Endothelial cell (in vitro differentiated cells): ENCODE measurements at regions not wholly inside any gene's neighbourhood (a gene's known extent, or its start where the extent isn't known, plus 50 kb on each side); places are given as distances from the start of the nearest gene placed in this dataset.

Source experiments
- DNase-seq: peaks from one replicate; pipeline ENCODE4 v3.0.0; 2021; ENCODE audit warnings: low spot score
- H3K27ac Mint-ChIP-seq: one replicate; pipeline ENCODE4 v1.8.0; 2021; ENCODE audit warnings: mixed read lengths, inconsistent platforms; ENCODE audit not compliant: unreplicated experiment
- H3K27me3 Mint-ChIP-seq: one replicate; pipeline ENCODE4 v1.8.0; 2021; ENCODE audit warnings: mild to moderate bottlenecking, moderate library complexity, mixed read lengths, inconsistent platforms; ENCODE audit not compliant: unreplicated experiment
- H3K36me3 Mint-ChIP-seq: one replicate; pipeline ENCODE4 v1.8.0; 2021; ENCODE audit warnings: mild to moderate bottlenecking, low read depth, mixed read lengths, inconsistent platforms; ENCODE audit not compliant: unreplicated experiment
- H3K4me1 Mint-ChIP-seq: one replicate; pipeline ENCODE4 v1.8.0; 2021; ENCODE audit warnings: mild to moderate bottlenecking, mixed read lengths, inconsistent platforms; ENCODE audit not compliant: unreplicated experiment
- H3K4me3 Mint-ChIP-seq: one replicate; pipeline ENCODE4 v1.8.0; 2021; ENCODE audit warnings: mild to moderate bottlenecking, mixed read lengths, inconsistent platforms; ENCODE audit not compliant: unreplicated experiment
- H3K9me3 Mint-ChIP-seq: one replicate; pipeline ENCODE4 v1.8.0; 2021; ENCODE audit warnings: mixed read lengths, inconsistent platforms; ENCODE audit not compliant: unreplicated experiment
- TF ChIP-seq, protein P1 (sequence below): fragments of 200-600 bp; sonication (generic); IDR thresholded peaks from one replicate; pipeline ENCODE4 v1.5.0; 2021; ENCODE audit warnings: antibody characterized with exemption; ENCODE audit not compliant: unreplicated experiment

DNA sequence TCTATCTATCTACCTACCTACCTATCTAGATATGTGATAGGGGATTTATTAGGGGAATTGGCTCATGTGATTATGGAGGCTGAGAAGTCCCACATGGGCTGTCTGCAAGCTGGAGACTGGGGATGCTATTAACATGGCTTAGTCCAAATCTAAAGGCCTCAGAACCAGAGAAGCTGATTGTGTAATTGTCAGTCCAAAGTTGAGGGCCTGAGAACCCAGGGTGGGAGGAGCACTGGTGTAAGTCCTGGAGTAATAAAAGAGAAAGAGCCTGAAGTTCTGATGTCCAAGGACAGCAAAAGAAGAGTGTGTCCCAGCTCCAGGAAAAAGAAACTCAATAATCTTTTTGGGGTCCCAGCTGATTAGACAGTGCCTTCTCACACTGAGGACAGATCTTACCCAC lies 98.5 kb upstream of the SEL1L start:
- DNase-seq: no peak
- no peaks in the 10 kb centered on the region for H3K36me3 Mint-ChIP-seq
- H3K27ac Mint-ChIP-seq: no peak overlapping the region
- H3K4me3 Mint-ChIP-seq: no peak overlapping the region
- no peaks in the 10 kb centered on the region for H3K9me3 Mint-ChIP-seq
- H3K27me3 Mint-ChIP-seq: no peaks in the 10 kb centered on the region
- TF ChIP-seq, protein P1, sequence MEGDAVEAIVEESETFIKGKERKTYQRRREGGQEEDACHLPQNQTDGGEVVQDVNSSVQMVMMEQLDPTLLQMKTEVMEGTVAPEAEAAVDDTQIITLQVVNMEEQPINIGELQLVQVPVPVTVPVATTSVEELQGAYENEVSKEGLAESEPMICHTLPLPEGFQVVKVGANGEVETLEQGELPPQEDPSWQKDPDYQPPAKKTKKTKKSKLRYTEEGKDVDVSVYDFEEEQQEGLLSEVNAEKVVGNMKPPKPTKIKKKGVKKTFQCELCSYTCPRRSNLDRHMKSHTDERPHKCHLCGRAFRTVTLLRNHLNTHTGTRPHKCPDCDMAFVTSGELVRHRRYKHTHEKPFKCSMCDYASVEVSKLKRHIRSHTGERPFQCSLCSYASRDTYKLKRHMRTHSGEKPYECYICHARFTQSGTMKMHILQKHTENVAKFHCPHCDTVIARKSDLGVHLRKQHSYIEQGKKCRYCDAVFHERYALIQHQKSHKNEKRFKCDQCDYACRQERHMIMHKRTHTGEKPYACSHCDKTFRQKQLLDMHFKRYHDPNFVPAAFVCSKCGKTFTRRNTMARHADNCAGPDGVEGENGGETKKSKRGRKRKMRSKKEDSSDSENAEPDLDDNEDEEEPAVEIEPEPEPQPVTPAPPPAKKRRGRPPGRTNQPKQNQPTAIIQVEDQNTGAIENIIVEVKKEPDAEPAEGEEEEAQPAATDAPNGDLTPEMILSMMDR: no peak
- no peaks in the 10 kb centered on the region for H3K4me1 Mint-ChIP-seq

DNA sequence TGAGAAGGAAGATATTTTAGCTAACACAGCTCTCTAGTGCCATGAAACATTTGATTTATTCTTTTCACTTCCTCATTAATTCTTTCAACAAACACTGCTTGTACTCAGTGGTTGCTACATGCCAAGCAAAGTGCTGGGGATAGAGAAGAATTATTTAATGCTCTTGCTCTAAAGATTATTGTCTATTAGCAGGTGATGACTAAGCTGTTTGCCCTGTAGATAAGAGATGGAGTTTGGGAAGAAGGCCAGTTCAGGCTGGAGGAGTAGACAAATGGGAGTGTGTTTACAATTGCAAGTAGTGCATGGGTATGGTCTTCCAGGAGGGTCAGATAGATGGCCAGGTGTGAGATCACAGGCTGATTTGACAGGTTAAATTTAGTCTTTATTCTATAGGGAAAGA lies 99.8 kb upstream of the SEL1L start:
- Mint-ChIP-seq H3K36me3 (no peaks in the 10 kb centered on the region), H3K27me3 (no peaks in the 10 kb centered on the region), H3K27ac (no peak overlapping the region), H3K9me3 (no peaks in the 10 kb centered on the region), H3K4me3 (no peak overlapping the region), H3K4me1 (no peaks in the 10 kb centered on the region)
- TF ChIP-seq, protein P1: no peak
- no peak for DNase-seq

DNA sequence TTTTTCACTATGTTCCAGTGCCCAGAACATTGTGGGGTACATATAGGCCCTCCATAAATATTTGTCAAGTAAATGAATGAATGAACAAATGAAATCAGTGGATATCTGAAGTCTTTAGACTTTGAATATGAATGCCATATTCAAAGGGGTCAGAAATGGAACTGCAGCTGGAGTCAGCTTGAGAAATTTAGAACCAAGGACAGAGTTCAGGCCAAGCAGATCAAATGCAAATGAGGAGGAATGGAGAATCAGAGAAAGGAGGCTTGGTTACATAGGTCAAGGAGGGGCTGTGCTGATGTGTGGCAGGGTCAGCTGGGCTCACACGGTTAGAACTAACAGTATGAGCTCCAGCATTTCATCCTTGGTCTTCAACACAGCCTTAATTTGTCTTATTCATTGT lies 104.0 kb upstream of the SEL1L start:
- no peak overlapping the region for H3K27ac Mint-ChIP-seq
- TF ChIP-seq, protein P1: no peak
- no peak overlapping the region for H3K4me3 Mint-ChIP-seq
- no peaks in the 10 kb centered on the region for H3K36me3 Mint-ChIP-seq
- H3K27me3 Mint-ChIP-seq: peaks cover 3% of the 10 kb centered on the region
- H3K4me1 Mint-ChIP-seq: no peaks in the 10 kb centered on the region
- no peak for DNase-seq
- H3K9me3 Mint-ChIP-seq: no peaks in the 10 kb centered on the region

DNA sequence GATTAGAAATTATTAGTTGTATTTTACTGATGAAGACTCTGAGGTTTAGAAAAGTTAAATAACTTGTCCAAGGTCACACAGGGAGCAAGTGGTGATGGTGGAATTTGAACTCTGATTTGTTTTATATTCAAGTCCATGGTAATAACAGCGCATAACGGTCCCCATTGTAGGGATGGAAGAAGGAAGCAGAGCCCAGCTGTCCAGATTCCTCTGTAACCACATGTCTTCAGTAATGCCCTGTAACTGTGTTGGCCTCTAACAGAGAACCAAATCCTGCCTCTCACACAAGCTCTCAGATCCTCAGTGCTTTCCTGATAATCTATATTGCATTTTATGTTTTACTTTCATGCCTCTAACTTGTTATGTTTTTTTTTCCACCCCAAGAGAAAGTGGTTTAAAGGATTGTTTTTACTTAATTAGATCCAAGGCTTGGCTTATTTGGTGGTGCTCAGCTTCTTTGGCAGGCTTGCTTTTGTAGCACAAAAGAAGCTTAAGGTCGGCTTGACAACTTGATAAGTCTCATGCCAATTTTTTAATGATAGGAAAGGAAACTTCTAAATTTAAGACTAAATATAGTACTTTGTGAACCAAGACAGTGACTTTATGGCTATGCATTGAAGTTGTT lies 105.1 kb upstream of the SEL1L start:
- Mint-ChIP-seq H3K27ac (no peak overlapping the region), H3K27me3 (peaks cover 3% of the 10 kb centered on the region), H3K4me1 (no peaks in the 10 kb centered on the region), H3K4me3 (no peak overlapping the region), H3K36me3 (no peaks in the 10 kb centered on the region), H3K9me3 (no peaks in the 10 kb centered on the region)
- DNase-seq: no peak
- TF ChIP-seq, protein P1: no peak

DNA sequence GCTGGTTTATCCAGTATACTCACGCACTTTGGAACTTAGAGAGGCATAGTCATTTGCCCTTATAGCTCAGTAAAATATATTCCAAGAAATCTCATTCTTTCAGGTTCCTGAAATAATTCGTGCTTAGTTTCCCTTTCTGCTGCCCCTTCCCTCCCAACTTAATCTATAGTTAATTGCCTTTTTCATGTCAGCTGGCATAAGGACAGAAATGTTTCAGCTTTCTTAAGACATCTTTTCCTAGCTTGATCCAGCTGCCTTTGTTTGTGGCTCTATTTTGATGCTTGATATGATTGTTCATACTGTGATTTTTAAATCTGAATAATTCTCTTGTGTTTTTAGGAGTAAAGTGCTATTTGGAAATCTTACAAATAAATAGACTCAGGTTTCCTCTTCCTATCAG lies 120.0 kb upstream of the SEL1L start:
- H3K36me3 Mint-ChIP-seq: no peaks in the 10 kb centered on the region
- no peak overlapping the region for H3K27ac Mint-ChIP-seq
- H3K9me3 Mint-ChIP-seq: no peaks in the 10 kb centered on the region
- no peaks in the 10 kb centered on the region for H3K27me3 Mint-ChIP-seq
- DNase-seq: no peak
- H3K4me1 Mint-ChIP-seq: peaks cover 26% of the 10 kb centered on the region
- TF ChIP-seq, protein P1: no peak
- H3K4me3 Mint-ChIP-seq: no peak overlapping the region
